ENCODE measurements at regions not wholly inside any gene's neighbourhood (a gene's known extent, or its start where the extent isn't known, plus 50 kb on each side); places are given as distances from the start of the nearest gene placed in this dataset.

DNA sequence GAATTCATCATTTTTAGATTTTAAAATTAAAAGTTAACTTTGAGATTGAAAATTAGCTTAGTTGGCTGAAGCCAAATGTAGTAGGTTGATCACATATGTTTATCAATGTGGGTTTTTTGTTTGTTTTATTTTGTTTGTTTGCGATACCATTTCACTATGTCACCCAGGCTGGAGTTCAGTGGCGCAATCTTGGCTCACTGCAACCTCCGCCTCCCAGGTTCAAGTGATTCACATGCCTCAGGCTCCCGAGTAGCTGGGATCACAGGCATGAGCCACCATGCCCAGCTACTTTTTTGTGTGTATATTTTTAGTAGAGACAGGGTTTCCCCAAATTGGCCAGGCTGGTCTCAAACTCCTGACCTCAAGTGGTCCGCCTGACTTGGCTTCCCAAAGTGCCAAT, 665.7 kb upstream of the SLC10A2 start:
- Histone ChIP-seq H2BK15ac (ENCODE audit: low read depth, low read length) (no peak overlapping the region), H3K4me1 (ENCODE audit: control insufficient read depth, insufficient read depth, low read length) (no peaks in the 10 kb centered on the region), H3K9me3 (ENCODE audit: control insufficient read depth, insufficient read depth, low read length) (peaks cover 14% of the 10 kb centered on the region), H4K20me1 (ENCODE audit: insufficient read depth, low read length) (no peaks in the 10 kb centered on the region), H3K27me3 (ENCODE audit: control insufficient read depth, insufficient read depth, low read length) (no peaks in the 10 kb centered on the region), H2AK9ac (replicated peaks; ENCODE audit: low read depth, low read length, poor library complexity) (no peak overlapping the region), H2BK5ac (ENCODE audit: low read depth, low read length, poor library complexity, severe bottlenecking) (no peak overlapping the region), H2AK5ac (ENCODE audit: low read depth, low read length) (no peak overlapping the region), H3K27ac (ENCODE audit: insufficient read depth, low read length) (no peak overlapping the region), H2BK20ac (ENCODE audit: low read depth, low read length) (no peak overlapping the region), H3K14ac (replicated peaks; ENCODE audit: low read depth, low read length) (no peak overlapping the region), H3K23ac (ENCODE audit: low read depth, low read length) (no peak overlapping the region), H3K9me1 (ENCODE audit: insufficient read depth, low read length) (no peaks in the 10 kb centered on the region), H3K18ac (ENCODE audit: low read depth, low read length) (no peak overlapping the region), H3K4ac (ENCODE audit: low read depth, low read length) (no peak overlapping the region), H3K56ac (ENCODE audit: extremely low read depth, insufficient read depth, low read length) (no peak overlapping the region), H3K36me3 (ENCODE audit: control insufficient read depth, insufficient read depth, low read length) (no peaks in the 10 kb centered on the region), H4K5ac (ENCODE audit: low read depth, low read length) (no peak overlapping the region), H3K4me2 (ENCODE audit: low read depth, low read length) (no peak overlapping the region), H4K91ac (ENCODE audit: insufficient read depth, low read depth, low read length) (no peak overlapping the region), H3K79me1 (ENCODE audit: low read depth in 1 of 2, low read length in 2 of 2) (no peaks in the 10 kb centered on the region), H4K8ac (ENCODE audit: low read depth in 2 of 2, low read length in 2 of 2) (no peak overlapping the region), H3K9ac (ENCODE audit: low read depth, low read length) (no peak overlapping the region), H3K4me3 (ENCODE audit: insufficient read depth, low read depth, low read length) (no peak overlapping the region), H2AFZ (replicated peaks; ENCODE audit: low read length, poor library complexity) (no peak overlapping the region), H2BK120ac (ENCODE audit: low read depth, low read length) (no peak overlapping the region)
- no CpG with 5 or more reads among the region's 5 CpGs for WGBS, 2 experiments (ENCODE audit: extremely low coverage in 2 of 2, insufficient read length in 1 of 2)
- in situ Hi-C loops (cut with MboI; ENCODE audit: low sequenced_read_pairs), result no loop called here
- no TSS peak for BruUV-seq (replicated peaks)
- ChIA-PET POLR2A (ENCODE audit: unreplicated experiment) (interaction anchor here (0.6 kb wide), 1 partner anchor 12 kb away, joined by 5 read pairs; no protein-coding TSS in a partner anchor), CTCF (no interaction called here)
- dilution Hi-C loops (cut with HindIII; ENCODE audit: low sequenced_read_pairs, unreplicated experiment), result no loop called here
- intact Hi-C loops (cut with micrococcal nuclease), result no loop called here
- TF ChIP-seq, protein P1, sequence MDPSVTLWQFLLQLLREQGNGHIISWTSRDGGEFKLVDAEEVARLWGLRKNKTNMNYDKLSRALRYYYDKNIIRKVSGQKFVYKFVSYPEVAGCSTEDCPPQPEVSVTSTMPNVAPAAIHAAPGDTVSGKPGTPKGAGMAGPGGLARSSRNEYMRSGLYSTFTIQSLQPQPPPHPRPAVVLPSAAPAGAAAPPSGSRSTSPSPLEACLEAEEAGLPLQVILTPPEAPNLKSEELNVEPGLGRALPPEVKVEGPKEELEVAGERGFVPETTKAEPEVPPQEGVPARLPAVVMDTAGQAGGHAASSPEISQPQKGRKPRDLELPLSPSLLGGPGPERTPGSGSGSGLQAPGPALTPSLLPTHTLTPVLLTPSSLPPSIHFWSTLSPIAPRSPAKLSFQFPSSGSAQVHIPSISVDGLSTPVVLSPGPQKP (IDR thresholded peaks at IDR 0.05; ENCODE audit: borderline replicate concordance, low read depth, low read length), result no peak
- TF ChIP-seq NFE2L2 (IDR thresholded peaks at IDR 0.05; ENCODE audit: low read depth, low read length) (no peak), RCOR1 (IDR thresholded peaks at IDR 0.05; ENCODE audit: insufficient replicate concordance, low read length) (no peak), MXI1 (IDR thresholded peaks at IDR 0.05; ENCODE audit: borderline replicate concordance, low read depth, low read length) (no peak), CHD1 (IDR thresholded peaks at IDR 0.05; ENCODE audit: low read depth, low read length) (no peak), BHLHE40 (IDR thresholded peaks at IDR 0.05; ENCODE audit: low read depth, low read length) (no peak), RAD21 (IDR thresholded peaks at IDR 0.05; ENCODE audit: low read length) (no peak), MAFK (IDR thresholded peaks at IDR 0.05; ENCODE audit: low read depth, low read length) (no peak), CEBPB (IDR thresholded peaks at IDR 0.05; ENCODE audit: low read depth, low read length) (no peak), MAZ (IDR thresholded peaks at IDR 0.05; ENCODE audit: borderline replicate concordance, low read depth, low read length) (no peak)
- TF ChIP-seq, protein P2, sequence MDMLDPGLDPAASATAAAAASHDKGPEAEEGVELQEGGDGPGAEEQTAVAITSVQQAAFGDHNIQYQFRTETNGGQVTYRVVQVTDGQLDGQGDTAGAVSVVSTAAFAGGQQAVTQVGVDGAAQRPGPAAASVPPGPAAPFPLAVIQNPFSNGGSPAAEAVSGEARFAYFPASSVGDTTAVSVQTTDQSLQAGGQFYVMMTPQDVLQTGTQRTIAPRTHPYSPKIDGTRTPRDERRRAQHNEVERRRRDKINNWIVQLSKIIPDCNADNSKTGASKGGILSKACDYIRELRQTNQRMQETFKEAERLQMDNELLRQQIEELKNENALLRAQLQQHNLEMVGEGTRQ (IDR thresholded peaks at IDR 0.05; ENCODE audit: low read depth, low read length), result no peak
- TF ChIP-seq, protein P3, sequence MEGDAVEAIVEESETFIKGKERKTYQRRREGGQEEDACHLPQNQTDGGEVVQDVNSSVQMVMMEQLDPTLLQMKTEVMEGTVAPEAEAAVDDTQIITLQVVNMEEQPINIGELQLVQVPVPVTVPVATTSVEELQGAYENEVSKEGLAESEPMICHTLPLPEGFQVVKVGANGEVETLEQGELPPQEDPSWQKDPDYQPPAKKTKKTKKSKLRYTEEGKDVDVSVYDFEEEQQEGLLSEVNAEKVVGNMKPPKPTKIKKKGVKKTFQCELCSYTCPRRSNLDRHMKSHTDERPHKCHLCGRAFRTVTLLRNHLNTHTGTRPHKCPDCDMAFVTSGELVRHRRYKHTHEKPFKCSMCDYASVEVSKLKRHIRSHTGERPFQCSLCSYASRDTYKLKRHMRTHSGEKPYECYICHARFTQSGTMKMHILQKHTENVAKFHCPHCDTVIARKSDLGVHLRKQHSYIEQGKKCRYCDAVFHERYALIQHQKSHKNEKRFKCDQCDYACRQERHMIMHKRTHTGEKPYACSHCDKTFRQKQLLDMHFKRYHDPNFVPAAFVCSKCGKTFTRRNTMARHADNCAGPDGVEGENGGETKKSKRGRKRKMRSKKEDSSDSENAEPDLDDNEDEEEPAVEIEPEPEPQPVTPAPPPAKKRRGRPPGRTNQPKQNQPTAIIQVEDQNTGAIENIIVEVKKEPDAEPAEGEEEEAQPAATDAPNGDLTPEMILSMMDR (conservative IDR thresholded peaks at IDR 0.05; ENCODE audit: low read depth, low read length), result no peak
- DNase-seq (no peak), ATAC-seq (ENCODE audit: low read depth) (no peak)

All from IMR-90 (cell line).